ENCODE measurements at regions not wholly inside any gene's neighbourhood (a gene's known extent, or its start where the extent isn't known, plus 50 kb on each side); places are given as distances from the start of the nearest gene placed in this dataset.

- TF ChIP-seq, protein P1, sequence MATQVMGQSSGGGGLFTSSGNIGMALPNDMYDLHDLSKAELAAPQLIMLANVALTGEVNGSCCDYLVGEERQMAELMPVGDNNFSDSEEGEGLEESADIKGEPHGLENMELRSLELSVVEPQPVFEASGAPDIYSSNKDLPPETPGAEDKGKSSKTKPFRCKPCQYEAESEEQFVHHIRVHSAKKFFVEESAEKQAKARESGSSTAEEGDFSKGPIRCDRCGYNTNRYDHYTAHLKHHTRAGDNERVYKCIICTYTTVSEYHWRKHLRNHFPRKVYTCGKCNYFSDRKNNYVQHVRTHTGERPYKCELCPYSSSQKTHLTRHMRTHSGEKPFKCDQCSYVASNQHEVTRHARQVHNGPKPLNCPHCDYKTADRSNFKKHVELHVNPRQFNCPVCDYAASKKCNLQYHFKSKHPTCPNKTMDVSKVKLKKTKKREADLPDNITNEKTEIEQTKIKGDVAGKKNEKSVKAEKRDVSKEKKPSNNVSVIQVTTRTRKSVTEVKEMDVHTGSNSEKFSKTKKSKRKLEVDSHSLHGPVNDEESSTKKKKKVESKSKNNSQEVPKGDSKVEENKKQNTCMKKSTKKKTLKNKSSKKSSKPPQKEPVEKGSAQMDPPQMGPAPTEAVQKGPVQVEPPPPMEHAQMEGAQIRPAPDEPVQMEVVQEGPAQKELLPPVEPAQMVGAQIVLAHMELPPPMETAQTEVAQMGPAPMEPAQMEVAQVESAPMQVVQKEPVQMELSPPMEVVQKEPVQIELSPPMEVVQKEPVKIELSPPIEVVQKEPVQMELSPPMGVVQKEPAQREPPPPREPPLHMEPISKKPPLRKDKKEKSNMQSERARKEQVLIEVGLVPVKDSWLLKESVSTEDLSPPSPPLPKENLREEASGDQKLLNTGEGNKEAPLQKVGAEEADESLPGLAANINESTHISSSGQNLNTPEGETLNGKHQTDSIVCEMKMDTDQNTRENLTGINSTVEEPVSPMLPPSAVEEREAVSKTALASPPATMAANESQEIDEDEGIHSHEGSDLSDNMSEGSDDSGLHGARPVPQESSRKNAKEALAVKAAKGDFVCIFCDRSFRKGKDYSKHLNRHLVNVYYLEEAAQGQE (IDR thresholded peaks at IDR 0.05; ENCODE audit: insufficient read depth in 1 of 2, low read depth in 2 of 2, low read length in 2 of 2): no peak
- no peak for TF ChIP-seq POLR2AphosphoS5 (IDR thresholded peaks at IDR 0.05; ENCODE audit: low read depth, low read length)
- TF ChIP-seq TAF1 (IDR thresholded peaks at IDR 0.05; ENCODE audit: borderline replicate concordance, insufficient read depth, low read length): no peak
- no peak for TF ChIP-seq SIN3A (IDR thresholded peaks at IDR 0.05; ENCODE audit: borderline replicate concordance, insufficient read depth, low read length)
- TF ChIP-seq FOXP2 (optimal IDR thresholded peaks at IDR 0.05; ENCODE audit: borderline replicate concordance, extremely low read depth, extremely low read length, insufficient read depth): no peak
Measured at GRCh38 chr1:168422203-168422847, 121.5 kb downstream of the XCL2 start.
